OCI-LY7 (cell line): ENCODE measurements at regions not wholly inside any gene's neighbourhood (a gene's known extent, or its start where the extent isn't known, plus 50 kb on each side); places are given as distances from the start of the nearest gene placed in this dataset.
"Not testable (repeated sequence)": the region's sequence is repeated elsewhere in the genome, so short reads cannot be mapped to it uniquely, and the experiment has no call there.

ENCODE experiments used
- BruUV-seq: library from RNA; stranded (reverse); fragments of 400-500 nt; replicated peaks from 2 replicates; lab custom pipeline; 2021; lab: Mats Ljungman, UMichigan
- CTCF ChIA-PET: fragments of 300-600 bp; sonication (Branson Sonifier 250); formaldehyde crosslinking; loops from one replicate; lab custom pipeline; 2022; ENCODE audit warnings: antibody characterized with exemption; ENCODE audit not compliant: unreplicated experiment; lab: Charles Lee
- POLR2A ChIA-PET: fragments of 300-600 bp; sonication (Branson Sonifier 250); formaldehyde crosslinking; loops from one replicate; lab custom pipeline; 2022; ENCODE audit warnings: antibody characterized with exemption; lab: Charles Lee
- DNase-seq: peaks from one replicate; pipeline ENCODE4 v3.0.0-alpha.2; 2015; ENCODE audit warnings: low spot score
- H2AFZ ChIP-seq: fragments of 200-600 bp; sonication (generic), shearing (Covaris generic); 2 replicates; pipeline ENCODE4 v1.6.1; 2014; ENCODE audit warnings: mild to moderate bottlenecking, antibody characterized with exemption, low read length, moderate library complexity
- H3K27ac ChIP-seq: fragments of 200-600 bp; sonication (generic); 2 replicates; pipeline ENCODE4 v1.5.1; 2014; ENCODE audit warnings: mixed run types, low read depth, mild to moderate bottlenecking, moderate library complexity, low read length, inconsistent platforms; ENCODE audit not compliant: poor library complexity, severe bottlenecking
- H3K36me3 ChIP-seq: fragments of 200-600 bp; sonication (generic); 2 replicates; pipeline ENCODE4 v1.6.1; 2014; ENCODE audit warnings: mild to moderate bottlenecking, antibody characterized with exemption, low read length, moderate library complexity, mixed read lengths; ENCODE audit not compliant: insufficient read depth
- H3K4me1 ChIP-seq: fragments of 200-600 bp; sonication (generic); 2 replicates; pipeline ENCODE4 v1.5.1; 2014; ENCODE audit warnings: mild to moderate bottlenecking, low read length; ENCODE audit not compliant: insufficient read depth, poor library complexity, severe bottlenecking
- H3K4me2 ChIP-seq: fragments of 200-600 bp; sonication (generic); 2 replicates; pipeline ENCODE4 v1.6.1; 2014; ENCODE audit warnings: mild to moderate bottlenecking, low read length
- H3K4me3 ChIP-seq: fragments of 200-600 bp; sonication (generic); 2 replicates; pipeline ENCODE4 v1.5.1; 2014; ENCODE audit warnings: mild to moderate bottlenecking, low read depth, low read length; ENCODE audit not compliant: poor library complexity, severe bottlenecking
- H3K79me2 ChIP-seq: fragments of 200-600 bp; sonication (generic); 2 replicates; pipeline ENCODE4 v1.6.1; 2016; ENCODE audit warnings: low read depth, mild to moderate bottlenecking, low read length, moderate library complexity, mixed read lengths; ENCODE audit not compliant: insufficient read depth
- H3K9me2 ChIP-seq: fragments of 200-600 bp; sonication (generic); 2 replicates; pipeline ENCODE4 v1.6.1; 2016; ENCODE audit warnings: mild to moderate bottlenecking, low read length, mixed read lengths; ENCODE audit not compliant: insufficient read depth
- H3K9me3 ChIP-seq: fragments of 200-600 bp; sonication (generic); 2 replicates; pipeline ENCODE4 v1.6.1; 2014; ENCODE audit warnings: mild to moderate bottlenecking, mixed run types, low read length, mixed read lengths
- H4K20me1 ChIP-seq: fragments of 200-600 bp; sonication (generic); 2 replicates; pipeline ENCODE4 v1.6.1; 2014; ENCODE audit warnings: mild to moderate bottlenecking, antibody characterized with exemption, low read length, moderate library complexity, mixed read lengths; ENCODE audit not compliant: insufficient read depth
- EZH2phosphoT487 ChIP-seq: fragments of 200-600 bp; sonication (generic); IDR thresholded peaks from 2 replicates; pipeline ENCODE4 v1.6.1; 2018; ENCODE audit warnings: low read depth, borderline replicate concordance, mild to moderate bottlenecking, mixed run types, antibody characterized with exemption, low read length, moderate library complexity, mixed read lengths
- intact Hi-C: fragments of 100-400 bp; cut with micrococcal nuclease; formaldehyde crosslinking; loops from one replicate; pipeline ENCODE4 v1.10.0; 2022; ENCODE audit not compliant: unreplicated experiment
- TF ChIP-seq, protein P1 (sequence below): fragments of 200-600 bp; sonication (generic); conservative IDR thresholded peaks from 2 replicates; pipeline ENCODE4 v1.5.1; 2014; ENCODE audit warnings: mild to moderate bottlenecking, antibody characterized with exemption, low read length, moderate library complexity, mixed read lengths

DNA sequence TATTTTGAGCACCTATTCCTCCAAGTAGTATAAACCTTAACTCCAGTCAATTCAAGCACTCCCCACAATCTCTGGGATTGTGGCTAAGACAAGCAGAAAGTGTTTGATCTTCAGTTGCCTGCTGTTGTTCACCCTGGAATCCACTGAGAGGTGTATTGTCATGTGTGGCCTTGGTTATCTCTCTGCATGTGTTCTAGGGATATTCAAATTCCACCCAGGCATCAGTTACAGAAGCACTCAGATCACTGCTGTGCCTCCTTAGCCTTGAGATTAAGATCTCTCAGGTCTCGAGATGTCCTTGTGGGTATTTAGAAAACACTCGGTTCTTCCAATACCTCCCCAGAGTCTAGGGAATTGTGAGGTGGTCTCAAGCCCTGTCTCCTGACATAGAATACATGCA lies 213.3 kb downstream of the SMARCA1 start:
- H2AFZ ChIP-seq: no peak overlapping the region
- BruUV-seq: no TSS peak
- no peaks in the 10 kb centered on the region for H3K4me1 ChIP-seq
- H3K9me3 ChIP-seq: no peaks in the 10 kb centered on the region
- H4K20me1 ChIP-seq: no peaks in the 10 kb centered on the region
- H3K4me2 ChIP-seq: no peak overlapping the region
- DNase-seq: no peak
- POLR2A ChIA-PET: no interaction called here
- CTCF ChIA-PET: no interaction called here
- no peaks in the 10 kb centered on the region for H3K9me2 ChIP-seq
- TF ChIP-seq, protein P1, sequence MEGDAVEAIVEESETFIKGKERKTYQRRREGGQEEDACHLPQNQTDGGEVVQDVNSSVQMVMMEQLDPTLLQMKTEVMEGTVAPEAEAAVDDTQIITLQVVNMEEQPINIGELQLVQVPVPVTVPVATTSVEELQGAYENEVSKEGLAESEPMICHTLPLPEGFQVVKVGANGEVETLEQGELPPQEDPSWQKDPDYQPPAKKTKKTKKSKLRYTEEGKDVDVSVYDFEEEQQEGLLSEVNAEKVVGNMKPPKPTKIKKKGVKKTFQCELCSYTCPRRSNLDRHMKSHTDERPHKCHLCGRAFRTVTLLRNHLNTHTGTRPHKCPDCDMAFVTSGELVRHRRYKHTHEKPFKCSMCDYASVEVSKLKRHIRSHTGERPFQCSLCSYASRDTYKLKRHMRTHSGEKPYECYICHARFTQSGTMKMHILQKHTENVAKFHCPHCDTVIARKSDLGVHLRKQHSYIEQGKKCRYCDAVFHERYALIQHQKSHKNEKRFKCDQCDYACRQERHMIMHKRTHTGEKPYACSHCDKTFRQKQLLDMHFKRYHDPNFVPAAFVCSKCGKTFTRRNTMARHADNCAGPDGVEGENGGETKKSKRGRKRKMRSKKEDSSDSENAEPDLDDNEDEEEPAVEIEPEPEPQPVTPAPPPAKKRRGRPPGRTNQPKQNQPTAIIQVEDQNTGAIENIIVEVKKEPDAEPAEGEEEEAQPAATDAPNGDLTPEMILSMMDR: no peak
- TF ChIP-seq EZH2phosphoT487: no peak
- H3K27ac ChIP-seq: no peak overlapping the region
- H3K4me3 ChIP-seq: no peak overlapping the region
- no peaks in the 10 kb centered on the region for H3K36me3 ChIP-seq
- intact Hi-C loops: no loop called here
- H3K79me2 ChIP-seq: no peaks in the 10 kb centered on the region

DNA sequence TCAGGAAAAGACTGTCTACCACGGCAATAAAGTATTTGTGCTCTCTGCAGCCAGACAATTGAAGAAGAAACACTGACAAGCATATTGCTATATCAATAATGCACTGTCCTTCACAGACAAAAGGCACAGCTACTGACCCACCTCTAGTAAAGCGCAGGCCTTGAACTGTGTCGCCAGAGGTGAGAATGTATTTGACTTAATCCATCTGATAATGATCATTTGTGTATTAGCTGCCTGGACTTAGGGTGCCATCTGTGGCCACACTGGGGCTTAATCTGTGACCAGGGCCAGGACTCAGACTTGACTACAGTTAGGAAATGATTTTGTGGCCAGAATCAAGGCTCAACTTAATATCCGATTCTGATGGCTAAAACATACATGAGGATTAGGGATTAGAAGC lies 260.4 kb downstream of the SMARCA1 start:
- Histone ChIP-seq H3K4me2 (no peak overlapping the region), H3K9me3 (no peaks in the 10 kb centered on the region), H3K36me3 (no peaks in the 10 kb centered on the region), H3K27ac (no peak overlapping the region), H3K9me2 (no peaks in the 10 kb centered on the region), H3K4me3 (no peak overlapping the region), H2AFZ (no peak overlapping the region), H3K79me2 (no peaks in the 10 kb centered on the region), H4K20me1 (no peaks in the 10 kb centered on the region), H3K4me1 (no peaks in the 10 kb centered on the region)
- no TSS peak for BruUV-seq
- ChIA-PET POLR2A (no interaction called here), CTCF (no interaction called here)
- intact Hi-C loops: no loop called here
- DNase-seq: no peak
- no peak for TF ChIP-seq EZH2phosphoT487
- TF ChIP-seq, protein P1: no peak

DNA sequence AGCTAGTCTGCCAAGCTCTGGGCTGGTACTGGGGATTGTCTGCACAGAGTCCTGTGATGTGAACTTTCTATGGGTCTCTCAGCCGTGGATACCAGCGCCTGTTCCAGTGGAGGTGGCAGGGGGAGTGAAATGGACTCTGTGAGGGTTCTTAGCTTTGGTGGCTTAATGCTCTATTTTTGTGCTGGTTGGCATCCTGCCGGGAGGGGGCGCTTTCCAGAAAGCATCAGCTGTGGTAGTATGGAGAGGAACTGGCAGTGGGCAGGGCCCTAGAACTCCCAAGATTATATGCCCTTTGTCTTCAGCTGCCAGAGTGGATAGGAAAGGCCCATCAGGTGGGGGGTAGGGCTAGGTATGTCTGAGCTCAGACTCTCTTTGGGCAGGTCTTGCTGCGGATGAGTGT lies 267.8 kb downstream of the SMARCA1 start:
- POLR2A ChIA-PET, H3K27ac ChIP-seq, H3K9me2 ChIP-seq, H3K9me3 ChIP-seq, intact Hi-C loops, H3K4me2 ChIP-seq, H4K20me1 ChIP-seq, H3K79me2 ChIP-seq, H3K36me3 ChIP-seq, H2AFZ ChIP-seq, DNase-seq, H3K4me1 ChIP-seq, H3K4me3 ChIP-seq, CTCF ChIA-PET, BruUV-seq: not testable (repeated sequence)
